ENCODE measurements at regions not wholly inside any gene's neighbourhood (a gene's known extent, or its start where the extent isn't known, plus 50 kb on each side); places are given as distances from the start of the nearest gene placed in this dataset.

GRCh38 chr2:41222593-41222992, 770.7 kb upstream of the SLC8A1 start:
- H3K27ac Mint-ChIP-seq: no peak overlapping the region

GRCh38 chr2:41234093-41234492, 782.2 kb upstream of the SLC8A1 start:
- no peaks in the 10 kb centered on the region for H3K36me3 Mint-ChIP-seq (ENCODE audit: low read depth)
- no peak overlapping the region for H3K27ac Mint-ChIP-seq
- no peaks in the 10 kb centered on the region for H3K4me1 Mint-ChIP-seq (ENCODE audit: low read depth)
- H3K9me3 Mint-ChIP-seq: peaks cover 12% of the 10 kb centered on the region
- H3K27me3 Mint-ChIP-seq (ENCODE audit: low read depth): no peaks in the 10 kb centered on the region
- H3K4me3 Mint-ChIP-seq: no peak overlapping the region

More at GRCh38 chr2:41222593-41222992, 770.7 kb upstream of the SLC8A1 start:
- H3K27me3 Mint-ChIP-seq (ENCODE audit: low read depth): no peaks in the 10 kb centered on the region
- H3K4me3 Mint-ChIP-seq: no peak overlapping the region
- no peaks in the 10 kb centered on the region for H3K36me3 Mint-ChIP-seq (ENCODE audit: low read depth)
- H3K4me1 Mint-ChIP-seq (ENCODE audit: low read depth): no peaks in the 10 kb centered on the region
- peaks cover 2% of the 10 kb centered on the region for H3K9me3 Mint-ChIP-seq

GRCh38 chr2:41241325-41242000, 789.6 kb upstream of the SLC8A1 start:
- Mint-ChIP-seq H3K36me3 (ENCODE audit: low read depth) (no peaks in the 10 kb centered on the region), H3K27ac (no peak overlapping the region)

GRCh38 chr2:41242001-41242331, 790.1 kb upstream of the SLC8A1 start:
- Mint-ChIP-seq H3K4me1 (ENCODE audit: low read depth) (no peaks in the 10 kb centered on the region), H3K36me3 (ENCODE audit: low read depth) (no peaks in the 10 kb centered on the region), H3K4me3 (no peak overlapping the region), H3K27ac (no peak overlapping the region), H3K27me3 (ENCODE audit: low read depth) (no peaks in the 10 kb centered on the region), H3K9me3 (no peaks in the 10 kb centered on the region)

More at GRCh38 chr2:41241325-41242000, 789.6 kb upstream of the SLC8A1 start:
- Mint-ChIP-seq H3K4me1 (ENCODE audit: low read depth) (no peaks in the 10 kb centered on the region), H3K27me3 (ENCODE audit: low read depth) (no peaks in the 10 kb centered on the region), H3K4me3 (no peak overlapping the region), H3K9me3 (no peaks in the 10 kb centered on the region)

- H3K36me3 Mint-ChIP-seq (ENCODE audit: low read depth): no peaks in the 10 kb centered on the region
- no peaks in the 10 kb centered on the region for H3K9me3 Mint-ChIP-seq
- H3K27me3 Mint-ChIP-seq (ENCODE audit: low read depth): no peaks in the 10 kb centered on the region
- H3K4me3 Mint-ChIP-seq: no peak overlapping the region
- no peaks in the 10 kb centered on the region for H3K4me1 Mint-ChIP-seq (ENCODE audit: low read depth)
- no peak overlapping the region for H3K27ac Mint-ChIP-seq
These were observed 779.7 kb upstream of the PKDCC start for GRCh38 chr2:41267929-41268659.

GRCh38 chr2:41283079-41283775, 764.6 kb upstream of the PKDCC start:
- no peak overlapping the region for H3K4me3 Mint-ChIP-seq
- no peak overlapping the region for H3K27ac Mint-ChIP-seq
- no peaks in the 10 kb centered on the region for H3K36me3 Mint-ChIP-seq (ENCODE audit: low read depth)
- no peaks in the 10 kb centered on the region for H3K27me3 Mint-ChIP-seq (ENCODE audit: low read depth)
- H3K4me1 Mint-ChIP-seq (ENCODE audit: low read depth): no peaks in the 10 kb centered on the region
- no peaks in the 10 kb centered on the region for H3K9me3 Mint-ChIP-seq

- Mint-ChIP-seq H3K4me1 (ENCODE audit: low read depth) (no peaks in the 10 kb centered on the region), H3K4me3 (no peak overlapping the region), H3K36me3 (ENCODE audit: low read depth) (no peaks in the 10 kb centered on the region), H3K27ac (no peak overlapping the region), H3K27me3 (ENCODE audit: low read depth) (no peaks in the 10 kb centered on the region), H3K9me3 (no peaks in the 10 kb centered on the region)
These were observed 754.3 kb upstream of the PKDCC start for GRCh38 chr2:41293491-41293890.

GRCh38 chr2:41294331-41294730, 753.5 kb upstream of the PKDCC start:
- Mint-ChIP-seq H3K27ac (no peak overlapping the region), H3K4me3 (no peak overlapping the region), H3K9me3 (no peaks in the 10 kb centered on the region), H3K36me3 (ENCODE audit: low read depth) (no peaks in the 10 kb centered on the region), H3K4me1 (ENCODE audit: low read depth) (no peaks in the 10 kb centered on the region), H3K27me3 (ENCODE audit: low read depth) (no peaks in the 10 kb centered on the region)

GRCh38 chr2:41313082-41313481, 734.7 kb upstream of the PKDCC start:
- Mint-ChIP-seq H3K9me3 (no peaks in the 10 kb centered on the region), H3K27ac (no peak overlapping the region), H3K4me3 (no peak overlapping the region), H3K27me3 (ENCODE audit: low read depth) (no peaks in the 10 kb centered on the region), H3K4me1 (ENCODE audit: low read depth) (no peaks in the 10 kb centered on the region), H3K36me3 (ENCODE audit: low read depth) (no peaks in the 10 kb centered on the region)

GRCh38 chr2:41314511-41315070, 733.2 kb upstream of the PKDCC start:
- Mint-ChIP-seq H3K27ac (no peak overlapping the region), H3K9me3 (no peaks in the 10 kb centered on the region), H3K4me1 (ENCODE audit: low read depth) (no peaks in the 10 kb centered on the region), H3K36me3 (ENCODE audit: low read depth) (no peaks in the 10 kb centered on the region), H3K4me3 (no peak overlapping the region), H3K27me3 (ENCODE audit: low read depth) (no peaks in the 10 kb centered on the region)

- H3K4me1 Mint-ChIP-seq (ENCODE audit: low read depth): no peaks in the 10 kb centered on the region
- no peaks in the 10 kb centered on the region for H3K27me3 Mint-ChIP-seq (ENCODE audit: low read depth)
- no peaks in the 10 kb centered on the region for H3K36me3 Mint-ChIP-seq (ENCODE audit: low read depth)
- H3K9me3 Mint-ChIP-seq: no peaks in the 10 kb centered on the region
- no peak overlapping the region for H3K27ac Mint-ChIP-seq
- H3K4me3 Mint-ChIP-seq: no peak overlapping the region
These were observed 728.4 kb upstream of the PKDCC start for GRCh38 chr2:41319437-41319836.

- Mint-ChIP-seq H3K36me3 (ENCODE audit: low read depth) (no peaks in the 10 kb centered on the region), H3K4me3 (no peak overlapping the region), H3K9me3 (no peaks in the 10 kb centered on the region), H3K27ac (no peak overlapping the region), H3K27me3 (ENCODE audit: low read depth) (no peaks in the 10 kb centered on the region), H3K4me1 (ENCODE audit: low read depth) (no peaks in the 10 kb centered on the region)
These were observed 727.3 kb upstream of the PKDCC start for GRCh38 chr2:41320491-41320890.

GRCh38 chr2:41321351-41321750, 726.5 kb upstream of the PKDCC start:
- Mint-ChIP-seq H3K9me3 (no peaks in the 10 kb centered on the region), H3K4me3 (no peak overlapping the region), H3K27ac (no peak overlapping the region), H3K4me1 (ENCODE audit: low read depth) (no peaks in the 10 kb centered on the region), H3K36me3 (ENCODE audit: low read depth) (no peaks in the 10 kb centered on the region), H3K27me3 (ENCODE audit: low read depth) (no peaks in the 10 kb centered on the region)

GRCh38 chr2:41326851-41327250, 721.0 kb upstream of the PKDCC start:
- H3K4me1 Mint-ChIP-seq (ENCODE audit: low read depth): no peaks in the 10 kb centered on the region
- H3K9me3 Mint-ChIP-seq: no peaks in the 10 kb centered on the region
- no peaks in the 10 kb centered on the region for H3K36me3 Mint-ChIP-seq (ENCODE audit: low read depth)
- no peak overlapping the region for H3K27ac Mint-ChIP-seq
- H3K4me3 Mint-ChIP-seq: no peak overlapping the region
- H3K27me3 Mint-ChIP-seq (ENCODE audit: low read depth): no peaks in the 10 kb centered on the region

- no peak overlapping the region for H3K27ac Mint-ChIP-seq
- no peaks in the 10 kb centered on the region for H3K27me3 Mint-ChIP-seq (ENCODE audit: low read depth)
- no peak overlapping the region for H3K4me3 Mint-ChIP-seq
- H3K36me3 Mint-ChIP-seq (ENCODE audit: low read depth): no peaks in the 10 kb centered on the region
- H3K4me1 Mint-ChIP-seq (ENCODE audit: low read depth): no peaks in the 10 kb centered on the region
- no peaks in the 10 kb centered on the region for H3K9me3 Mint-ChIP-seq
These were observed 718.8 kb upstream of the PKDCC start for GRCh38 chr2:41329040-41329439.

Data from T-helper 1 cell treated with Interleukin-12 subunit alpha and Interleukin-12 subunit beta and Interleukin-4 antibody, amounts not matched to agents 30 μg/mL and 1 μg/mL, for 36 hours (primary cell).